HL-60 (cell line): ENCODE measurements at regions not wholly inside any gene's neighbourhood (a gene's known extent, or its start where the extent isn't known, plus 50 kb on each side); places are given as distances from the start of the nearest gene placed in this dataset.

Experiments used
- GABPA ChIP-seq: IDR thresholded peaks from 2 replicates; pipeline ENCODE4 v1.6.1; 2012; ENCODE audit warnings: low read depth
- POLR2AphosphoS5 ChIP-seq: IDR thresholded peaks from 2 replicates; pipeline ENCODE4 v1.6.1; 2012; ENCODE audit warnings: low read depth
- TF ChIP-seq, protein P1 (sequence below): IDR thresholded peaks from one replicate; pipeline ENCODE4 v1.5.1; 2011; ENCODE audit warnings: low read length, control low read depth, inconsistent platforms; ENCODE audit not compliant: insufficient read depth
- TF ChIP-seq, protein P2 (sequence below): IDR thresholded peaks from 2 replicates; pipeline ENCODE4 v1.6.1; 2012; ENCODE audit warnings: low read depth; ENCODE audit not compliant: insufficient replicate concordance

DNA sequence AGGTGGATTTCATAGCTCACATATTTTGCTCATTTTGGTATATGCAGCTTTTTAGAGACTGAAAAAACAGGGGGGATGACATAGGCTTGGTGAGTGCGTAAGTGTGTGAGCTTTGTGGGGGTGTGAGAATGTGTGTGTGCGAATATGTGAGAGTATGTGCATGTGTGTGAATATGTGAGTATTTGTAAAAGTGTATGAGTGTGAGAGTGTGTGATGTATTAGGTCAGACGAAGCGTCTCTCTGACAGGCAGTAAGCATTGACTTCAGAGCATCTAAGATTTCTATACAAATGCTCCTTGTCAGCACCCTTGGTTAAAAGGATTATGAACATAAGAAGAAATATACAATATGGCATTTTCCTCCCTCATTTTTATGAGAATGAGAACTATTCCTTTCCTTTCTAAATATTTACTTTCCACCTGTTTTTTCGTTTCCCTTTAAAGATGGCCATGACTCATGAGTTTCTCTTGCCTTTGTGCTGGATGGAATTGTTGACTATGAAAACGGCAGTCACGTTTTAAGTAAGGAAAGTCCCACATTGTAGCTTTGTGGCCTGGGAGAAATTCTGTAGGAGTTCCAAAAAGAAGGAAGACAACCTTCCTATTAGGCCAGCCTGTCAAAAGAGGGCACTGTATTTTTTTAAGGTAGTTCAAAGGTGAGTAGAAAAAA lies 276.4 kb downstream of the FOXL1 start:
- TF ChIP-seq, protein P1, sequence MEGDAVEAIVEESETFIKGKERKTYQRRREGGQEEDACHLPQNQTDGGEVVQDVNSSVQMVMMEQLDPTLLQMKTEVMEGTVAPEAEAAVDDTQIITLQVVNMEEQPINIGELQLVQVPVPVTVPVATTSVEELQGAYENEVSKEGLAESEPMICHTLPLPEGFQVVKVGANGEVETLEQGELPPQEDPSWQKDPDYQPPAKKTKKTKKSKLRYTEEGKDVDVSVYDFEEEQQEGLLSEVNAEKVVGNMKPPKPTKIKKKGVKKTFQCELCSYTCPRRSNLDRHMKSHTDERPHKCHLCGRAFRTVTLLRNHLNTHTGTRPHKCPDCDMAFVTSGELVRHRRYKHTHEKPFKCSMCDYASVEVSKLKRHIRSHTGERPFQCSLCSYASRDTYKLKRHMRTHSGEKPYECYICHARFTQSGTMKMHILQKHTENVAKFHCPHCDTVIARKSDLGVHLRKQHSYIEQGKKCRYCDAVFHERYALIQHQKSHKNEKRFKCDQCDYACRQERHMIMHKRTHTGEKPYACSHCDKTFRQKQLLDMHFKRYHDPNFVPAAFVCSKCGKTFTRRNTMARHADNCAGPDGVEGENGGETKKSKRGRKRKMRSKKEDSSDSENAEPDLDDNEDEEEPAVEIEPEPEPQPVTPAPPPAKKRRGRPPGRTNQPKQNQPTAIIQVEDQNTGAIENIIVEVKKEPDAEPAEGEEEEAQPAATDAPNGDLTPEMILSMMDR: no peak
- TF ChIP-seq GABPA (no peak), POLR2AphosphoS5 (no peak)
- TF ChIP-seq, protein P2, sequence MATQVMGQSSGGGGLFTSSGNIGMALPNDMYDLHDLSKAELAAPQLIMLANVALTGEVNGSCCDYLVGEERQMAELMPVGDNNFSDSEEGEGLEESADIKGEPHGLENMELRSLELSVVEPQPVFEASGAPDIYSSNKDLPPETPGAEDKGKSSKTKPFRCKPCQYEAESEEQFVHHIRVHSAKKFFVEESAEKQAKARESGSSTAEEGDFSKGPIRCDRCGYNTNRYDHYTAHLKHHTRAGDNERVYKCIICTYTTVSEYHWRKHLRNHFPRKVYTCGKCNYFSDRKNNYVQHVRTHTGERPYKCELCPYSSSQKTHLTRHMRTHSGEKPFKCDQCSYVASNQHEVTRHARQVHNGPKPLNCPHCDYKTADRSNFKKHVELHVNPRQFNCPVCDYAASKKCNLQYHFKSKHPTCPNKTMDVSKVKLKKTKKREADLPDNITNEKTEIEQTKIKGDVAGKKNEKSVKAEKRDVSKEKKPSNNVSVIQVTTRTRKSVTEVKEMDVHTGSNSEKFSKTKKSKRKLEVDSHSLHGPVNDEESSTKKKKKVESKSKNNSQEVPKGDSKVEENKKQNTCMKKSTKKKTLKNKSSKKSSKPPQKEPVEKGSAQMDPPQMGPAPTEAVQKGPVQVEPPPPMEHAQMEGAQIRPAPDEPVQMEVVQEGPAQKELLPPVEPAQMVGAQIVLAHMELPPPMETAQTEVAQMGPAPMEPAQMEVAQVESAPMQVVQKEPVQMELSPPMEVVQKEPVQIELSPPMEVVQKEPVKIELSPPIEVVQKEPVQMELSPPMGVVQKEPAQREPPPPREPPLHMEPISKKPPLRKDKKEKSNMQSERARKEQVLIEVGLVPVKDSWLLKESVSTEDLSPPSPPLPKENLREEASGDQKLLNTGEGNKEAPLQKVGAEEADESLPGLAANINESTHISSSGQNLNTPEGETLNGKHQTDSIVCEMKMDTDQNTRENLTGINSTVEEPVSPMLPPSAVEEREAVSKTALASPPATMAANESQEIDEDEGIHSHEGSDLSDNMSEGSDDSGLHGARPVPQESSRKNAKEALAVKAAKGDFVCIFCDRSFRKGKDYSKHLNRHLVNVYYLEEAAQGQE: no peak
